ENCODE measurements at regions not wholly inside any gene's neighbourhood (a gene's known extent, or its start where the extent isn't known, plus 50 kb on each side); places are given as distances from the start of the nearest gene placed in this dataset.

DNA sequence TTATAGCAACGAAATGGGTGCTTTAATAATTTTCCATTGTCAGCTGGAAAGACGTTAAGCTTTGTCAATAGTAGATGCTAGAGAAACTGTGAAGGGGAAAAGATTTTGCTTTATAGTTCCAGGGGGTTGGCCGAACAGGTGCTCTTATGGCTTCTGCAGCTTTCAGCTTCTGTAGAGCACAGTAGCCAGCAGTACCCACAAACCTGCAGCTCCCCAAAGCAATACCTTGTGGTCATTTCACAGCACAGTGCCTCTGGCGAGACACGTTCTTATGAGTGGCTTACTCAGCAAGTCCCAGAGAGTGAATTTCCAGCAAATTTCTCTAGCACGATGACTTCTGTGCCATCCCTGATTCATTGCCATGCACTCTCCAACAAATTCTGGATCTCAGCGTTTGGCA is 416.3 kb upstream of the ATP2B1 start:
- TF ChIP-seq, protein P1, sequence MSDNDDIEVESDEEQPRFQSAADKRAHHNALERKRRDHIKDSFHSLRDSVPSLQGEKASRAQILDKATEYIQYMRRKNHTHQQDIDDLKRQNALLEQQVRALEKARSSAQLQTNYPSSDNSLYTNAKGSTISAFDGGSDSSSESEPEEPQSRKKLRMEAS (IDR thresholded peaks at IDR 0.05; ENCODE audit: insufficient read depth, insufficient read length) = no peak
- TF ChIP-seq, protein P2, sequence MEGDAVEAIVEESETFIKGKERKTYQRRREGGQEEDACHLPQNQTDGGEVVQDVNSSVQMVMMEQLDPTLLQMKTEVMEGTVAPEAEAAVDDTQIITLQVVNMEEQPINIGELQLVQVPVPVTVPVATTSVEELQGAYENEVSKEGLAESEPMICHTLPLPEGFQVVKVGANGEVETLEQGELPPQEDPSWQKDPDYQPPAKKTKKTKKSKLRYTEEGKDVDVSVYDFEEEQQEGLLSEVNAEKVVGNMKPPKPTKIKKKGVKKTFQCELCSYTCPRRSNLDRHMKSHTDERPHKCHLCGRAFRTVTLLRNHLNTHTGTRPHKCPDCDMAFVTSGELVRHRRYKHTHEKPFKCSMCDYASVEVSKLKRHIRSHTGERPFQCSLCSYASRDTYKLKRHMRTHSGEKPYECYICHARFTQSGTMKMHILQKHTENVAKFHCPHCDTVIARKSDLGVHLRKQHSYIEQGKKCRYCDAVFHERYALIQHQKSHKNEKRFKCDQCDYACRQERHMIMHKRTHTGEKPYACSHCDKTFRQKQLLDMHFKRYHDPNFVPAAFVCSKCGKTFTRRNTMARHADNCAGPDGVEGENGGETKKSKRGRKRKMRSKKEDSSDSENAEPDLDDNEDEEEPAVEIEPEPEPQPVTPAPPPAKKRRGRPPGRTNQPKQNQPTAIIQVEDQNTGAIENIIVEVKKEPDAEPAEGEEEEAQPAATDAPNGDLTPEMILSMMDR (IDR thresholded peaks at IDR 0.05; ENCODE audit: extremely low read depth in 1 of 2, insufficient read depth in 1 of 2, low read depth in 1 of 2, low read length in 2 of 2) = no peak
- TF ChIP-seq POLR2A (IDR thresholded peaks at IDR 0.05; ENCODE audit: low read depth, low read length) = no peak
